Stimulated activated CD8-positive, alpha-beta memory T cell treated with anti-CD3 and anti-CD28 coated beads, Interleukin-4, amount 100 ng/mL, for 24 hours (primary cell): ENCODE measurements at regions not wholly inside any gene's neighbourhood (a gene's known extent, or its start where the extent isn't known, plus 50 kb on each side); places are given as distances from the start of the nearest gene placed in this dataset.

Source experiments
- DNase-seq: peaks from one replicate; pipeline ENCODE4 v3.0.0-alpha.2; 2020; ENCODE audit warnings: low read depth

DNA sequence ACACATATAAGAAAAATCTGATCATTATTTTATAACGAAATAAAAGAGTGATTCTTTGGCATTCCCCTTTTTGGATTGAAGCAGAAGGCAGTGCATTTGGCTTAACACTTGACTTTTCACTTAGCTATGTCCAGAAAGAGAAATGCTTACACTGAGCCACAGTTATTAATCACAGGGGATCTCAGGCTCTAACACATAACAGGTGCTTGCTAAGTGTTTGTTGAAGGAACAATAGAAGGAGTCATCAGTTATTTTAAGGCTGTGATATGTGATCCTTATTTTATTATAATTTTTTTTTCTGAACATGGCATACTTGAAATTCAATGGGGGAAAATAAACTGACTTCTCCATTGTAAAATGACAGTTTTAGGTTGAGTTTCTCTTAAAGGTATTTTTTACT, 209.5 kb downstream of the UBE2E3 start:
- no peak for DNase-seq

DNA sequence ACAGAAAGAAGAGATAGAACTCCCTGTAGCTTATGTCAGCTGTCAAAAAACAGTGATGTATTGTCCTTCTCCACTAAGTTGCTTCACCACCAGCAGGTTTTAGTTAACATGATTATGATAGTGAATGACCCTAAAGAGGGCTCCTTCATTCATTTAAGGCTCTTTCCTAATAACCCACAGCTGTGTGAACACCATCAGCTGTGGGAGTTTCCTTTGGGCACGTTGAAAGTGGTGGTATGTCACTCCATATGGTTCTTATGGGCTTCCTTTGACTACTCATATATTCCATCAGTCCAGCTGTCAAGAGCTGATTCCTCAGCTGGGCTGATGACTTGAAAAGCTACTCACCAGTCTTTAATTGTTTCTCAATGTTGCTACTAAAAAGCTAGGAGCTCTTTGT, 210.3 kb downstream of the UBE2E3 start:
- DNase-seq = no peak

DNA sequence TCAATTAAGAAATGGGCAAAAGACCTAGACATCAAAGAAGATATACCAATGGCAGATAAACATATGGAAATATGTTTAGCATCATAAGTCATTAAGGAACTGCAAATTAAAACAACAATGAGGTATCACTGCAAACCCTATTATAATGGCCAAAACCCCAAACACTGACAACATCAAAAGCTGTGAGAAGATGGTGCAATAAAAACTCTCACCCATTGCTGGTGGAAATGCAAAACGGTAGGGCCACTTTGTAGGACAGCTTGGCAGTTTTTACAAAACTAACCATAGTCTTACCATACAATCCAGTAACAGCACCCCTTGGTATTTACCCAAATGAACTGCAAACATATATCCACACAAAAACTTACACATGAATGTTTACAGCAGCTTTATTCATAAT, 213.1 kb downstream of the UBE2E3 start:
- no peak for DNase-seq

DNA sequence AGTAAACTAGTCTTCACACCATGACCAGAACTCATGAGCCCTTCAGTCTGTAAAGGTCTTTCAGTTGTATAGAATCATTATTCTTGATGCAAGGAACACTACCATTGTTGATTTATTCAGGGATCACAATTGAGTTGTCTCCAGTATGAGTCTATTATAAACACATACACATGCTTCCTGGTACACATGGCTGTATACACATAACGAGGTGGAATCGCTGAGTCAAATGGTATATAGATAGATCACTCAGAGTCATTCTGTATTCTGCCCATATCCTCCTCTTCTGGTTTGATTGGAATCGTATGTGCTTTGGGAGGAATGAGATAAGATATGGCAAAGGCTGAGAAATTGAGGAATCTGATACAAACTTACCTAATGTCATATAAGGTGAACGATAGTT, 216.0 kb downstream of the UBE2E3 start:
- no peak for DNase-seq

DNA sequence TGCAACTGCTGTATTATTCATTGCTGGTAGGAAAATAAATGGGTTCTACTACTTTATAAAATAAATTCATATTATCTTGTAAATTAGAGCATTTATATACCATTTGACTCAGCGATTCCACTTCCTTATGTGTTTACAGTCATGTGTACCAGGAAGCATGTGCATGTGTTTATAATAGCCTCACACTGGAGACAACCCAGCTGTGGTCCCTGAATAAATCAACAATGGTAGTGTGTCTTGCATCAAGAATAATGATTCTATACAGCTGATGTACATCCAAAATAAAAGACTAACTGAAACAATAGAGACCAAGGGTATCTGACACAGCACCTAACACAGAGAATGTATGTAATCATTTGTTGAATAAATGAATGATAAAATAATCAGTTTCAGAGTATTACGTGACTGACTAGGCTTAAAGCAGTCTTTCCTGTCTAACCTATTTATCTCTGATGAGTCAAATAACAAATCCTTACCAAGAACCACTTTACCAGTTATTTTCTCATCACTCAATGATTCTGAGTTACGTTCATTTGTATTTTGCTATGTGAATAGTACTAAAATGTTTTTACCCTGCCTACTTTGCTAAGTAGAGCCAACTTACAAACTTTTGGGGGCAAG, 216.8 kb downstream of the UBE2E3 start:
- DNase-seq = no peak

DNA sequence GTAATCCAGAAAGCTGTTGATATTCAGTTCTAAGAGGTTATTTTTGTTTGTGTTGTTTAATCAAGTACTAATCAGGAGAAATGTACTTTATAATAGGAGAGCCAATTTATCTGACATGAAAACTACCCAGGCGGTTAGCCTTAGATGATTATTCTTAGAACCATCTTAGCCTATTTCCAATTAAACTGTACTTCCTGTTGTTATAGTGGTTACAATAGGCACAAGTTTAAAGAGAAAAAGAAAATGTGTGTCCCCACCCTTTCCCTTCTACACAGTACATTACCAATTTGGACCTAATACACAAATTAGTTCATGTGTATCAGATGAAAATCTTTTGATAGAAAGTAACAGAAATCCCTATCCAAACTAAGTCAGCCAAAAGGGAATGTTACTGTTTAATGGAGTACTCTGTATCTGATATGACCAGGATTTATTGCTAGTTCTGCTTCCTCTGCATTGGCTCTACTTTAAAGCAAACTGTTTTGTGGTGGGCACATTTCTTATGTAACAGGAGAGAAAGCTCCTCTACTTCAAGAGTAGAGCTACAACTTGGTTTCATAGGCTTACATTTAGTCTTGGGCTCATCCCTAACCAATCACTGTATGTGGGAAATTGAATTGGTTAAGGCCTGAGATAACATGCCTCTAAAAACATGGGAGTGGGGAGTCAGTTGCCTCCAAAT, 217.9 kb downstream of the UBE2E3 start:
- no peak for DNase-seq

DNA sequence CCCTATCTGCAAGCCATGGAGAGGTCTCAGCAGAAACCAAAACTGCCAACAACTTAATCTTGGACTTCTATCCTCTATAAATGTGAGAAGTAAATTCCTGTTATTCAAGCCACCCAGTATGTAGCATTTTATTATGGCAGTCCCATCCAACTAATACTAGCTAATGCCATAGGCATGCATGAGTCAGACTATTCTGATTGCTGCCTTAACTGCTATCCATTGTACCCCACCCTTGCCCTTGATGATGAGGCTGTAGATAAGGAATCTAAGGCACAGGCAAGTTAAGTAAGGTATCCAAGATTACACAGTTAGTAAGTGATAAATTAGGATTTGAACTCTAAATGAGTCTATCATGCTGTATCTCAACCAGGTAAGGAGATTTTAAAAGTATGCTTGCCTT, 223.0 kb downstream of the UBE2E3 start:
- no peak for DNase-seq

DNA sequence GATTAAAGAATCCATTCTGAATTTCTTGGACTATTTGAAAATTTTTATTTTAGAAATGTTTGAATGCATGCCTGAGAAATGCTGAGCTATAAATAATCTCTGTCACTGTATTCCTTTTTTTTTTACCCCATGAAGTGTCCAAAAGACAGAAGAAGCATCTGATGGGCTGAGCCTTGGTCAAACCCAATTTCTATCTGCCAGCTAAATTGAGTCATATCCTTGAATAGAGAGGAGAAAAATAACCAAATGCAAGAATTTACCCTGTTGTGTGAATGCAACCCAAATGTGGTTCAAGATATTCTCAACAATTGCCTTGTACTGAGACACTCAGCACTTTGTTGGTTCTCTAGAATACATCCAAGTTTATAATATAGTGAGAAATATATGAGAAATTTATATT, 223.5 kb downstream of the UBE2E3 start:
- no peak for DNase-seq

DNA sequence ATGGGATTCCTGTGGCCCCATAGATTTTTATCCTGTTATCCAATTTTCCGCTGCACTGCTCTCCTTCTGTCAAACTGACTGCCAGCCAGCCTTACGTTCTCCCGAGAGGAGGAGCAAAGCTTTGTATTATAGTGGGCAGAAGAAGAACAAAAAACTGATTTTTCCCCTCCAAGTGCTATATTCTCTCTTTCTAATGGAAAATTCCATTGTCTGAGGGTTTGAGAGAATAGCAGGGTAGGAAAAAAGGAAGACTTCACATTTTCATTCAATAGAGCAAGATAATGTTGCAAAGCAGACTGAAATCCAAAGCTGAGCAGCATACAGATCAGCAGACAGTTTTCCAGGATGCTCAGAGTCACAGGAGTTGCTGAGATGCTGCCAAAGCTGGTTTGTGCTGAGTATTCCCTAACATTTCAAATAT, 238.0 kb downstream of the UBE2E3 start:
- no peak for DNase-seq

DNA sequence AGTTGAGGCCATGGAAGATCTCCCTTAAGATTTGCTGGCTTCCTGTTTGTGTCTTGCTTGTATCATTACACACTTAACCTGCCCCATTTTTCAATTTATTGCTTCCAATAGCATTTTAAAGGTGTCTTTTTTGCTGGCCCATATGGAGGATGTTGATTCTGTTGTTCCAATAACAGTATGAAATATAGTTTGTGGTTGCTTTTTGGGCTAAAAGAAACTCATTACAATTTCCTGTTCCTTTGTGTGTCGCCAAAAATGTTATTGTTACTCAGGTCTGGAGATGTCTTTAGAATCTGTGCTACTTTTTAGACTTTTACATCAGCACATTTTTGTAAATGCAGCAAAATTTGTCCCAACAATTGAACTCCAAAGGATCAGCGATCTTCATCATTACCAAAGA, 234.0 kb upstream of the ITGA4 start:
- DNase-seq = no peak

DNA sequence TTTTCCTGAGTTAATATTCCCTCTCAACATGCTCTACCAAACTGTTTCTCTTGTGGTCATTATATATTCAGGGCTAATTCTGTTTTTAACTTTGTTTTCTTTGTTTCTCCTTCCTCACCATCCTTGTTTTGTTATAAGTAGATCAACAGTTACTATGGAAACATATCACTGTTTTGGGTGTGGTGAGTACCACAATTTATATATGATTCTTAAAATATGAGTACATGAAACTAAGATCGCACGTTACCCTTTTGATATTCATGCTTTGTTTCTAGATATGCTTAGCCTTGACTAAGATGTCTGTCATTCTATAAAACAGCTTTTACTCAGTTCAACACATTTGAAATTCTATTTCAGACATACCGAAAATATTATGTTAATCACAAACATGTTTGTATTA, 232.3 kb upstream of the ITGA4 start:
- DNase-seq = no peak

DNA sequence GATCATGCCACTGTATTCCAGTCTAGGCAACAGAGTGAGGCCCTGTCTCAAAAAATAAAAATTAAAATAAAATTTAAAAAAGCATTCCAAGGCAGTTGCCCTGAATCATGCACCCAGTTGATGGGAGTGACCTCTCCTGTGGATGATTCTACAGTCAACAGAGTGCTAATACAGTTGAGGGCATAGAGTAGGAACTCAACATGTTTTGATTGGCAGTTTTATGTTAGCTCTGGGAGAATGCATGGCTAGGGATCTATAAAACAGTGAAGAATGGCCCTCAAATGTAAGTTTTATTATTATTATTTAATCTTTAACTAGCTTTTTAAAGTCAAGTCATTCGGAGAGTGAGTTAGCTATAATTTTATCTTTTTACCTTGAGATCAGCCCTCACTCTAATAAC, 228.5 kb upstream of the ITGA4 start:
- DNase-seq = no peak

DNA sequence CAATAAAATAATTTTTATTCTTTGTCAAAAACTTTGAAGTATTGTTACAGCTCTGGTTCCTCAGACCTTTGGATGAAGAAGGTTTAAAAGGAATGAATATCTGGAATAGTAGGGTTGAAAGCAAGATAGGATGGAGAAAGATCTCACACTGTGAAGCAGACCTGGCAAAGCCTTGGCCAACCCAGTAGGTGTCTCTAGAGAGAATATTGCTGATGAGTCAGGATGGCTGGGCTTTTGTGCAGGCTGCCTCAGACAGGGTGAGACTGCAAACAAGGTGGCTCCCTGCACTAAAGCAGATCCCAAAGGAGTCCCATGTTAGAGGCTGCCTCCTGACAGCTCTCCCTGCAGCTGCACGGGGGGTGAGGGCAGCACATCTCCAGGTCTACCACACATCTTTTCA, 226.0 kb upstream of the ITGA4 start:
- no peak for DNase-seq

DNA sequence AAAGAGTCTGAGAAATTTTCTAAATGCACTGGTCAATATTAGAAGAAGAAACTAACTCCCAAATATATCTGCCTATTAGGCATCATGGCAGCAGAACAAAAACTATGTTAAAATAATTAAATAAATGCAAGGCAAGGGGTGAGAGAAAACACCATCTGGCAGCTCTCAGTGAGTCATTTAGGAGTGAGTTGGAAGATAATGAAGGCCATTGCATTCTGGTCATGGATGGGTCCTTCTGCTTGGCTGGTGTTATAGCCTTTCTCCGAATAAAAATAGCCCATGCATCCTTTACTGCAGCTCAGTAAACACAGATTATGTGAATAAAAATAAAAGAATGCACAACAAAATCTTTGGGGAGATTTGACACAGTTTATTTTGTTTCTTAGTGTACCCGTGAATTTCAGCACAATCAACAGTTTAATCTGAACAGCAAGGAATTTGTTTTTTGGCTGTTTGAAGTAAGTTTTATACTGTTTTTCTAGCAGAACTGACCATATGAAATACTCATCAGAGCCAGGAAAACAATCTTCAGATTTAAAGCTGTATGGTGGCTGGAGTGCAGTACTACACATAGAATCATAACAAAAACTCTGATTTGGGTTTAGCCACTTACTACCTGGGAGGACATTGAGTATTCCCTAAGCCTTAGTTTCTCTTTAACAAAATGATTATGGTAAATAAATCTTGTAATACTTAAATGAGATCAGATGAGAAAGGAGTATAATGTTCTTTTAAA, 225.1 kb upstream of the ITGA4 start:
- no peak for DNase-seq

DNA sequence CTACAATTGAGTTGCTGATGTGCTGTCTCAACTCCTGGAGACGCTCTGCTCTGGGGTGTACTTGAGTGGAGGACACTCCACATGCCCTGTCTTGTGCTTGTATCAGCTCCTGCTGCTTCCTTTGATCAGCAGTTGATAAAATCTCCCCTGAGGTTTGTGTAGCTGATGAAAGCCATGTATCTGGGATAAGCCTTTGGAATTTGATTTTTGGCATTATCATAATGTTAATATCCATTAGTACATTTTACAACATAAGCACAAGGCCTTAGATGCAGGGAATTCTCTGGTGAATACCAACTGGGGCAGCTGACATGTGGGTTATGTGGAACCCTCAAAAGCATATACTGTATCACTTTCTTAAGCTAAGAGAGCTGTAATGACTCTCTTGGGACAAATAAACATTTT, 222.7 kb upstream of the ITGA4 start:
- DNase-seq = no peak

DNA sequence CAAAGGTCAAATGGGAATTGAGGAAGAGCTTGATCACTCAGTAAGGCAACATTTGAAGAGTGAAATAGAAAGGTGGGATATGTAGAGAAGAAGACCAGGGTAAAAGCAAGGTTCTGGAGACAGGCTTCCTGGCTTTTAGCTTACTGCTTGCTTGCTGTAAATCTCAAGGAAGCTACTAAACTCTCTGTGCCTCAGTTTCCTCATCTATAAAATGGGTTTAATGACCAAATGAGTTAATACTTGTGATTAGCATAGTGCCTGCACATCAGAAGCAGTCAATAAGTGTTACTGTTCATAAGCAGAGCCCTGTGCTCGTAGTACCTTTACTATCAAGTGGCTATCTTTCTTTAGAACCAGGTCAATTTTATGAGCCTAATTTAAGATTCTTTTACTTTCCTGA, 222.2 kb upstream of the ITGA4 start:
- DNase-seq = no peak

DNA sequence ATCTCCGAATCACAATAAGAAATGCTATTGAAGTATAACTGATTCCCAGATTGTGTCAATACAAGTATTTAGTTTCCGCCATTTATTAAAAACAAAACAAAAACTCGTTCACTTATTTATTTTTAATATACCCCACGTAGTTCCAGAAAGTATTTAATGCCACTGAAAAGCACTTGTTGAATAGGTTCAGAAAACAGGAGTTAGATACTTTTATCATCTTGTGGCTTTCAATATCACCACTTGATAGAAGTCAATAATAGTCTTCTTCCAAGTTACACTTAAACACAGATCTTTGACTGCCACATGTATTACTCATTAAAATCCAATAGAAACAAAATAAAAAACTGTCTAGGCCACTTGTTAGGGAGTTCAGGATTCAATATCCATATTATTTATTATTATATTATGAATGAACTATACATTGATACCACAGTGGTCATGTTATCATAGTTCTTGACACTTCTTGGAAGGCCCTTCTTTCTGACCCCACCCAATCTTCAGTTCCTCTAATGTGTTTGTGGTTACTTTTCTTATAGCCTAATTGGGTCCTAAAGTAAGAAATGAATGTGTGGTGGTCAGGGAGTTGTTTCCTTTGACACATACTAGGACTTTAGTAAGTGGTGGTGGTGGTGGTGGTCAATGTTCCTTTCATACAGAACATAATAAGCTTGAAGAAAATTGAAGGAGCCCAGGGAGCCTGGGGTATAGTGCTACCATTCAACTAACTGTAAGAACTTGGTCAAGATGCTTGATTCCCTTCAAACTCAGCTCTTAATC, 221.3 kb upstream of the ITGA4 start:
- DNase-seq = no peak

DNA sequence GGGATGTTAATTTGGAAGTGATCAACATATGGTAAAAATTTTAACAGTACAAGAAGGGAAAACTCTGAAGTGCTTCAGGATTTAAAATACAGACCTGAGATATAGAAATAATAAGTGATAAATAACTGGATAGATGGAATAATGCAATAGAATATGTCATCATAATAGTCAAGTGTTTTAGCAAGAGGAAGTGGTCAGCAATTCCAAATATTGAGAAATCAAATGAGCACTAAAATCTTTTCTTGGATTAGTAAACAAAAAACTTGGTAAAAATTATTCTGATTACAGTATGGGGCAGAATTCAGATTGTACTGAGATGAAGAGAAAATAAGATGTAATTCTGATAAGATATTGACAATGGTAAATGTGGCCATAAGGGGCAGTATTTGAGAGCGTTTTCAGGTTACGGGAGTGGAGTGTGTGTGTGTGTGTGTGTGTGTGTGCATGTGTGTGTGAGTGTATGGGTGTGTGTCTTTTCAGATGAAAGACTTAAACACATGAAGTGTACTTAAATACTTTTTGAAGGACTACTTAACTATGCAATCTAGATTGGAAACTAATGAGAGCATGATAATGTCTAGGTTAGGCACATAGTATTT, 217.9 kb upstream of the ITGA4 start:
- no peak for DNase-seq

DNA sequence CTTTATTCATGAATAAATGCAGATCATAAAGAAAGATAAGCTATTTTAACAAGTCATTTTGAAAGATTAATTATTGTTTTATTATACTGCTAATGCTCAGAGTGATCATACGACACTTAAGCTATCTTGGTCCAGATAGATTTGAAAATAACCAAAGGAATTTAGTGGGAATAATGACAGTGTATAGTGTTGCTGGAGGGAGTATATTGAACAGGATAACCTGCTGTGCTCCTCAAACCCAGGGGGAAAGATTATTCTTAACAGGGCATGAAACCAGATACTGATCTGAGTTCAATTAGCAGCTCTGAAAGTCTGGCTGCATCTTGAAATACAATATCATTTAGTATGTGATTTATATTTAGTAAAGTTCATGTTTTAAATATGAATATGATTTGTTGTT, 216.3 kb upstream of the ITGA4 start:
- no peak for DNase-seq

DNA sequence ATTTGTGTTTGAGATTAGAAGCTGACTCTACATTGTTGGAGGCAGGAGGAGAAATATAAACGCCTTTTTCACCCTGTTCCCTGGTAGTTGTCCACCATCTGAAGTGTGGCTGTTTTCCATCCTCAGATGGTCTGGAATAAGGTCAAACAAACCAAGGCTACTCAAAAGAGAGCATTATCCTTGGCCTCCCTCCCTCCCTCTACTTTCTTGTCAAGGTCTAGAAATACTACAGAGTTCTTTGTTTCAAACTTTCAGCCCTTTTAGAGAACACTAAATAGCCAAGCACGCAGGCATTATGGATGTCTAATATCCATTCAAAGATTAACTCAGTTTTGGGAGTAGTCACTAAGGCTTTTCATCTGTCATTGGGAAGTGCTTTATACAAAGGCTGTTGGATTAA, 215.8 kb upstream of the ITGA4 start:
- no peak for DNase-seq

DNA sequence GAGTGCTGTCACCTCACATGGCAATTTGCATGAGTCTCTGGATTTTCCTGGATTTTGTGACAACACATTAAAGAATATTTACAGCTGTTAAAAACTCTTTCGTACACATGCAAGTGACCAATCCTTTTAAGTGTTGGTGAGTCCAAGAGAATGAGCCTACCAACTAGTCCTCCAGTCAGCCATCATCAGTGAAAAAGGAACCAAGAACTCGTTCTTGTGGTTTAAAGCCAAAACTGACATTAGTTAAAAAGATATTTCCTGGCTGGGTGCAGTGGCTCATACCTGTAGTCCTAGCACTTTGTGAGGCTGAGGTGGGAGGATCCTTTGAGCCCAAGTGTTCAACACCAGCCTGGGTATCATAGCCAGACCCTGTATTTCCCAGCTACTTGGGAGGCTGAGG, 215.4 kb upstream of the ITGA4 start:
- no peak for DNase-seq

DNA sequence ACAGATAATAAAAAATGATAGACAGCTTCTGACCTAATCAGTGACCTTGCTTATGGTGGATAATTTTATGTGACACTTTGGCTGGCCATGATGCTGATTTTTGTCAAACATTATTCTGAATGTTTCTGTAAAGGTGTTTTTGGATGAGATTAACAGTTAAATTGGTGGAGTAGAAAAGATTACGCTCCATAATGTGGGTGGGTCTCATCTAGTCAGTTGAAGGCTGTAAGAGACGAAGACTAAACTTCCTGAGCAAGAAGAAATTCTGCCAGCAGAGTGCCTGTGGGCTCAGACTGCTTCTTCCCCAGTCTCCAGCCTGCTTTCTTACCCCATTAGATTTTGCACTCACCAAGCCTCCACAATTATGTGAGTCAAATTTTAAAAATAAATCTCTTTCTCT, 214.9 kb upstream of the ITGA4 start:
- no peak for DNase-seq
